Activated T-cell treated with anti-CD3 and anti-CD28 coated beads, Interleukin-2, amount 50 U/mL, for 4 hours (primary cell): ENCODE measurements at regions not wholly inside any gene's neighbourhood (a gene's known extent, or its start where the extent isn't known, plus 50 kb on each side); places are given as distances from the start of the nearest gene placed in this dataset.

Experiments
- ATAC-seq, 2 donors: fragments of 200-7000 bp; cut with Tn5 transposase; one replicate each; pipeline ENCODE4 v1.10.0; 2021
- DNase-seq: peaks from one replicate; pipeline ENCODE4 v3.0.0-alpha.2; 2020
- H3K27me3 Mint-ChIP-seq: one replicate; pipeline ENCODE4 v1.8.0; 2021; ENCODE audit warnings: low read depth, mixed read lengths
- H3K36me3 Mint-ChIP-seq: one replicate; pipeline ENCODE4 v1.8.0; 2022; ENCODE audit warnings: mixed read lengths; ENCODE audit not compliant: insufficient read depth
- H3K4me1 Mint-ChIP-seq: one replicate; pipeline ENCODE4 v1.8.0; 2021; ENCODE audit warnings: low read depth, mixed read lengths
- H3K4me3 Mint-ChIP-seq: one replicate; pipeline ENCODE4 v1.8.0; 2021; ENCODE audit warnings: mild to moderate bottlenecking, moderate library complexity, mixed read lengths
- H3K9me3 Mint-ChIP-seq: one replicate; pipeline ENCODE4 v1.8.0; 2021; ENCODE audit warnings: mixed read lengths

- no peaks in the 10 kb centered on the region for H3K36me3 Mint-ChIP-seq
- ATAC-seq (no peak), DNase-seq (no peak)
- H3K9me3 Mint-ChIP-seq, result no peaks in the 10 kb centered on the region
- H3K4me1 Mint-ChIP-seq, result no peaks in the 10 kb centered on the region
- no peak overlapping the region for H3K4me3 Mint-ChIP-seq
- peaks cover 41% of the 10 kb centered on the region for H3K27me3 Mint-ChIP-seq
Observed at GRCh38 chr17:79365836-79366770, 244.7 kb downstream of the RBFOX3 start.

GRCh38 chr17:79365351-79365750 is 245.5 kb downstream of the RBFOX3 start:
- DNase-seq (no peak), ATAC-seq (no peak)
- Mint-ChIP-seq H3K27me3 (peaks cover 41% of the 10 kb centered on the region), H3K36me3 (no peaks in the 10 kb centered on the region), H3K4me3 (no peak overlapping the region), H3K9me3 (no peaks in the 10 kb centered on the region), H3K4me1 (no peaks in the 10 kb centered on the region)

DNA sequence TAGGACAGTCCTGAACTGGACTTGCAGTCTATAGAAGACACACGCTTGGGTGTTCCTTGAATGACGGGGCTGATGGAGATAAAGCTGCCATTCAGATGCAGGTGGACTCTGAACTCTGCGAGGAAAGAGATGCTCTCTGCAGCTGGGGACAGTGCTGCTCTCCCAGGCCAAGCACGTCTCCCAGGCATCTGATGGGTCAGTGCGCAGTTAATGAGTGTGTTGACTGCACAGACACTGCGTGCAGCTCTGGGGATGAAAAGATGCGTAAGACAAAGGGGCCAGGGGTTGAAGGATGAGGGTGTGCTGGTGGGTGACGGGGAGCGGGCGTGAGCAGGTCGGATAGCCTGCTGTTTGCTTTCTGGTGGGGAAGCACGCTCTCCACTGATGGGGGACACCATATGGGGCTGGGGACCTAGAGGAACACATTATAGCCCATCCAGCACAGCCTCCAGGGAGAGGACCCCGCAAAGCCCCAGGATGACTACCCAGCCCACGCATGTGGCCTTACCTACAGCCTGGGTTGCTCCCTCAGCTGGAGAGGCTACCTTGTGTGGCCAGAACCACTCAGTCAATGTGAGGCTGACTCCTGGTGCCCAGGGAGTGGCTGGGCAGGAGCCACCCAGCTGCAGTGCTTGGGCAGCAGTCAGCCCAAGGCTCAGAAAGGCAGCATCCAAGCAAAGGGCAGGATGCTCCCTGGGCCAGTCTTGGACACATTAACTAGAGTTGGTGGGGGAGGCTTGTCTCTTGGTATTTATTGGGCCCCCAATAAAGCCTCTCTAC is 246.3 kb downstream of the RBFOX3 start:
- DNase-seq (no peak), ATAC-seq (no peak)
- Mint-ChIP-seq H3K4me1 (no peaks in the 10 kb centered on the region), H3K4me3 (no peak overlapping the region), H3K27me3 (peaks cover 39% of the 10 kb centered on the region), H3K36me3 (no peaks in the 10 kb centered on the region), H3K9me3 (no peaks in the 10 kb centered on the region)

DNA sequence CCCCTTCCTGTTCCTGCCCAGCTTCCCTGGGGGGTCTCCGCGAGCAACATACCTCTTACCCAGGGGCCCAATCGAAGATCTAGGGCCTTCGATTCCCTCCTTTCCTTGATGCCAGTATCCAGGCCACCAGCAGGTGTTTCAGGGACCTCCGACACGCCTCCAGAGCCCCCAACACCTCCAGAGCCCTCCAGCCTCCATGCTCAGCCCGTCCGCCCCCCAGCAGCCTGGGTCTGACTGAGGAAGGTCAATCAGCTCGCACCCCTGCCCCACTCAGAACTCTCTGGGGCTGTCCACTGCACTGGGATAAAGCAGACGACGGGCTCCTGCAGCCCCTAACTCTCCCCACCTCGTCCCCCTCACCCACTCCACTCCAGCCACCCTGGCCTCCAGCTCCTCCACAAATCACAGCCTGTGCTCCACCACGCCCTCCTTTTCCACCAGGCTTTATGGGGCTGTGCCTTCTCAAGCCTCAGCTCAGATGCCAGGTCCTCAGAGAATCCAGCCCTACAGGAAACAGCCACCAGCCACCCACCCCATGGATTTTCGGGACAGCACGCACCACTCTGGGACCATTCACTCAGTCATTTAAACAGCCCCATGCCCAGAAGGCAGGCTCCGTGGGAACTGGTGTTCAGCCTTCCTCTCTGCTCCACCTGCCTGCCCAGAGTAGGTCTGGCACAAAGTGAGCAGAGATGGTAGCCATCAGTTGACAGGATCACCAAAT is 247.1 kb downstream of the RBFOX3 start:
- Mint-ChIP-seq H3K4me1 (no peaks in the 10 kb centered on the region), H3K36me3 (no peaks in the 10 kb centered on the region), H3K27me3 (peaks cover 41% of the 10 kb centered on the region), H3K9me3 (no peaks in the 10 kb centered on the region), H3K4me3 (no peak overlapping the region)
- no peak for ATAC-seq
- no peak for DNase-seq

DNA sequence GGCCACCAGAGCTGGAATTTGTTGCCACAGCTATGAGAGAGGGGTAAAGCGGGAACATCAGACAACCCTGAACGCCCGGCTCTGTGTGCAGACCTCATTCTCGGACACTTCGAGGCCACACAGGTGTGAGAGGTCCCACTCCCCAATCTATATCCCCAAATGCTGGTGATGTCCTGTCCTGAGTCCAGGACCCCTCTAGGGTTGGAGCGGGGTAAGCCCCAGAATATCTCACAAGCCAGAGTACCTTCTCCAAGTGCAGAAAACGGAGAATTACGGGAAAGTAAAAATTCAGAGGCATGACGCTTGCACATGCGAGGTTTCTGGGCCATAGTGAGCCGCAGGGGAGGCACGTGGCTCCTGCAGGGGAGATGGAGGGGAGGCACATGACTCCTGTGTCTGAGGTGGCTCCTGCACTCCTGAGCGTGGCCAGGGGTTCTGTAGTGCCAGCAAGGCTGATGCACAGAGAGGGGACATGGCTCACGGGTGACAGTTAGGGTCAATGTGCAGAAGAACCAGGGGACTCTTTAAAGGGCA is 248.0 kb downstream of the RBFOX3 start:
- Mint-ChIP-seq H3K9me3 (no peaks in the 10 kb centered on the region), H3K4me3 (no peak overlapping the region), H3K27me3 (peaks cover 45% of the 10 kb centered on the region), H3K36me3 (no peaks in the 10 kb centered on the region), H3K4me1 (no peaks in the 10 kb centered on the region)
- no peak for ATAC-seq
- DNase-seq, result no peak

GRCh38 chr17:79361873-79362771 is 248.7 kb downstream of the RBFOX3 start:
- Mint-ChIP-seq H3K4me3 (no peak overlapping the region), H3K36me3 (no peaks in the 10 kb centered on the region), H3K4me1 (no peaks in the 10 kb centered on the region), H3K27me3 (peaks cover 46% of the 10 kb centered on the region), H3K9me3 (no peaks in the 10 kb centered on the region)
- no peak for DNase-seq
- no peak for ATAC-seq

DNA sequence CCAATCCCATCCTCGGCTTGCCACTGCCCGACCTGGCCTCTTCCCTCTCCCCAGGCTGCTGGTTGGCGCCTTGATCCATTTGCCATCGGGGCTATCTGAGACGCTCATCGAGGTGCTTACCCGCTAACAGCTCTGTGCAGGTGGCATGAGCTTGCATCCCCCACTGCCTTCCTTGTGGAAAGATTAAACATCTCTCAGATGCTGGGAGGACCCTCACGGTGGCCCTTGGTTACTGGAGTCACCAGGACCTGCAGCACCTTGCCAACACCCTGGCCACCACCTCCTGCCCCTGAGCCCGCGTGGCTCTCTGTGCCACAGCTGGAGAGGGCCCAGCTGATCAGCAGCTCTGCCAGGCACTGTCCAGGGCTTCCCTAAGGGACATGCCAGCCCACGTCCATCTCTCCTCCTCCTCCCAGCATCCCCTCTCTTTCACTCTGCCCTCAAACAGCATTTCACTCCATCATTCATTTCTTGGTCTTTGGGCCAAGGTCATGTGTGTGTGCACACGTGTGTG is 249.6 kb downstream of the RBFOX3 start:
- ATAC-seq (no peak), DNase-seq (no peak)
- Mint-ChIP-seq H3K4me1 (no peaks in the 10 kb centered on the region), H3K27me3 (peaks cover 49% of the 10 kb centered on the region), H3K9me3 (no peaks in the 10 kb centered on the region), H3K36me3 (no peaks in the 10 kb centered on the region), H3K4me3 (no peak overlapping the region)

- Mint-ChIP-seq H3K27me3 (peaks cover 50% of the 10 kb centered on the region), H3K36me3 (no peaks in the 10 kb centered on the region), H3K4me1 (no peaks in the 10 kb centered on the region), H3K9me3 (no peaks in the 10 kb centered on the region), H3K4me3 (no peak overlapping the region)
- ATAC-seq, result no peak
- no peak for DNase-seq
Observed at GRCh38 chr17:79360196-79360595, 250.7 kb downstream of the RBFOX3 start.

DNA sequence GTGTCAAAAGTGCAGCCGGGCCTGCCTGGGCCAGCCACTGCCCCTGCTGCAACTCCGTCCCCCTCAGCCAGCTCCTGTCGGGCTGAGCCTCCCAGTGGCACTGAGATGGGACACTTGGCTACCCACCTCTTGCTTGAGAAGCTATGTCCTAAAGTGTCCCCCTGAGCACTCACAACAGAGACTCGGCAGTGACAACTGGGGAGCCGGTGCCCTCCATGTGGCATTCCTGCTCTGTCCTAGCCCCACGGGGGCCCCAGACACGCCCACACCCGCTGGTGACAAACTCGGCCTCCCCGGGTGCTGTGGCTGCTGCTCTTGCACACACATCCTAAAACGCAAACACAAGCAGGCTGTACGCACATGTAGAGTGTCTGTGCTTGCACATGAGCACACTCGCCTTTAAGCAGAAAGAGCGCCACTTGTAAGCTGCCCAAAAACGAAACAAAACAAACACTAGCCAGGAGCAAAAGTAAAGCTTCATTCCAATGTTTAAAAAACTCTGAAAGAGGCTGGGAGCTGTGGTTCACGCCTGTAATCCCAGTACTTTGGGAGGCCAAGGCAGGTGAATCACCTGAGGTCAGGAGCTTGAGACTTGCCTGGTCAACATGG is 253.9 kb downstream of the RBFOX3 start:
- DNase-seq (no peak), ATAC-seq (no peak)
- H3K27me3 Mint-ChIP-seq, result peaks cover 45% of the 10 kb centered on the region
- H3K4me1 Mint-ChIP-seq, result no peaks in the 10 kb centered on the region
- peaks cover 5% of the 10 kb centered on the region for H3K9me3 Mint-ChIP-seq
- H3K36me3 Mint-ChIP-seq, result no peaks in the 10 kb centered on the region
- H3K4me3 Mint-ChIP-seq, result no peak overlapping the region

- Mint-ChIP-seq H3K36me3 (no peaks in the 10 kb centered on the region), H3K4me1 (no peaks in the 10 kb centered on the region), H3K27me3 (peaks cover 43% of the 10 kb centered on the region), H3K9me3 (peaks cover 5% of the 10 kb centered on the region), H3K4me3 (no peak overlapping the region)
- ATAC-seq (no peak), DNase-seq (no peak)
Observed at GRCh38 chr17:79355165-79355564, 255.7 kb downstream of the RBFOX3 start.

DNA sequence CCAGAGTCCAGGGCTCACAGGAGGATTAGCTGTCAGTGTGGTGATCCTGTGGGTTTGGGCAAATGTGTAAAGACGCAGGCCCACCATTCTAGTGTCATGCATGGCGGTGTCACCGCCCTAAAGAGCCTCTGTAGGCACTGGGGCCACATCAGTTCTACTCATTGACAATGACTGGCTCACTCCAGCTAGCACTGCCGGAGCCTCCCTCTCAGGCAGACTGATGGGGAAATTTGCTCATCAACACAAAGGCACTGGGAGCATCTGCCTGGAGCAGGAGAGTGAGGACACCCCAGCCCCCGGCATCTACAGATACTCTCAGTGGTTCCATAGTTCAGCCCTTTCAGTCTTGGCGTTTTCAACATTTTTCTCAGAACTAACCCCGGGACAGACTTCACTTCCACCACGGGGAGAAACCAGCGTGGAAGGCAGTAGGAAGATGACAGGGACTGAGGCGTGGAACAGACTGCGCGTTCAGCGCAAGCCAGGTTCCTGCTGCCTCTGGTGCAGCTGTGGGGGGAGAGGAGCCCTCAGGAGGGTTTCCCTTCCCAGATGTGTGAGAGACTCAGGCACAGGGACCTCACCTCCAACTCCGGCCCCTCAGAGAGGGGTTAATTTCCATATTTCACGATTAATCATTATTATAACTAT is 256.6 kb downstream of the RBFOX3 start:
- H3K27me3 Mint-ChIP-seq, result peaks cover 46% of the 10 kb centered on the region
- no peaks in the 10 kb centered on the region for H3K36me3 Mint-ChIP-seq
- ATAC-seq (no peak), DNase-seq (no peak)
- no peaks in the 10 kb centered on the region for H3K4me1 Mint-ChIP-seq
- H3K9me3 Mint-ChIP-seq, result peaks cover 5% of the 10 kb centered on the region
- no peak overlapping the region for H3K4me3 Mint-ChIP-seq

GRCh38 chr17:79353548-79353947 is 257.3 kb downstream of the RBFOX3 start:
- Mint-ChIP-seq H3K27me3 (peaks cover 53% of the 10 kb centered on the region), H3K9me3 (peaks cover 5% of the 10 kb centered on the region), H3K4me3 (no peak overlapping the region), H3K36me3 (no peaks in the 10 kb centered on the region), H3K4me1 (no peaks in the 10 kb centered on the region)
- DNase-seq, result no peak
- no peak for ATAC-seq
